ENCODE measurements at regions not wholly inside any gene's neighbourhood (a gene's known extent, or its start where the extent isn't known, plus 50 kb on each side); places are given as distances from the start of the nearest gene placed in this dataset.

- H3K4me3 ChIP-seq: no peak overlapping the region
- no peak for DNase-seq (ENCODE audit: low spot score in 2 of 2)
Measured at GRCh38 chr4:159410076-159410777, 307.3 kb downstream of the RAPGEF2 start.

GRCh38 chr4:159410891-159411290 is 308.0 kb downstream of the RAPGEF2 start:
- Histone ChIP-seq H3K9me3 (no peaks in the 10 kb centered on the region), H3K27ac (no peak overlapping the region), H3K27me3 (no peaks in the 10 kb centered on the region), H3K4me3 (no peak overlapping the region), H3K36me3 (no peaks in the 10 kb centered on the region), H3K4me1 (no peaks in the 10 kb centered on the region)
- no peak for DNase-seq (ENCODE audit: low spot score in 2 of 2)
- TF ChIP-seq CTCF (IDR thresholded peaks at IDR 0.05): no peak
- intact Hi-C loops (cut with DNase I): no loop called here

More at GRCh38 chr4:159410076-159410777, 307.3 kb downstream of the RAPGEF2 start:
- H3K9me3 ChIP-seq: no peaks in the 10 kb centered on the region
- TF ChIP-seq CTCF (IDR thresholded peaks at IDR 0.05): no peak
- intact Hi-C loops (cut with DNase I): no loop called here
- no peaks in the 10 kb centered on the region for H3K36me3 ChIP-seq
- no peaks in the 10 kb centered on the region for H3K27me3 ChIP-seq
- H3K27ac ChIP-seq: no peak overlapping the region
- no peaks in the 10 kb centered on the region for H3K4me1 ChIP-seq

GRCh38 chr4:159413306-159413943 is 310.5 kb downstream of the RAPGEF2 start:
- Histone ChIP-seq H3K36me3 (no peaks in the 10 kb centered on the region), H3K4me3 (no peak overlapping the region), H3K27me3 (no peaks in the 10 kb centered on the region), H3K27ac (no peak overlapping the region), H3K4me1 (peaks cover 0 to 2% of the 10 kb centered on the region in 2 donors), H3K9me3 (peaks cover 0 to 7% of the 10 kb centered on the region in 2 donors)
- no peak for DNase-seq (ENCODE audit: low spot score in 2 of 2)
- TF ChIP-seq CTCF (IDR thresholded peaks at IDR 0.05): no peak
- intact Hi-C loops (cut with DNase I): no loop called here

- intact Hi-C loops (cut with DNase I): no loop called here
- no peak for TF ChIP-seq CTCF (IDR thresholded peaks at IDR 0.05)
Measured at GRCh38 chr4:159414305-159414704, 311.4 kb downstream of the RAPGEF2 start.

GRCh38 chr4:159416073-159416472 is 313.2 kb downstream of the RAPGEF2 start:
- H3K36me3 ChIP-seq: no peaks in the 10 kb centered on the region
- TF ChIP-seq CTCF (IDR thresholded peaks at IDR 0.05): no peak
- peaks cover 0 to 2% of the 10 kb centered on the region in 2 donors for H3K4me1 ChIP-seq
- H3K4me3 ChIP-seq: no peak overlapping the region
- DNase-seq (ENCODE audit: low spot score in 2 of 2): no peak
- peaks cover 0 to 14% of the 10 kb centered on the region in 2 donors for H3K9me3 ChIP-seq
- intact Hi-C loops (cut with DNase I): no loop called here
- H3K27me3 ChIP-seq: no peaks in the 10 kb centered on the region
- no peak overlapping the region for H3K27ac ChIP-seq

More at GRCh38 chr4:159414305-159414704, 311.4 kb downstream of the RAPGEF2 start:
- Histone ChIP-seq H3K27me3 (no peaks in the 10 kb centered on the region), H3K36me3 (no peaks in the 10 kb centered on the region), H3K4me1 (peaks cover 0 to 2% of the 10 kb centered on the region in 2 donors), H3K9me3 (peaks cover 0 to 14% of the 10 kb centered on the region in 2 donors), H3K27ac (no peak overlapping the region), H3K4me3 (no peak overlapping the region)
- DNase-seq (ENCODE audit: low spot score in 2 of 2): no peak

All from ascending aorta (tissue), 2 donors.